Mesenchymal stem cell (in vitro differentiated cells and primary cell): ENCODE measurements at regions not wholly inside any gene's neighbourhood (a gene's known extent, or its start where the extent isn't known, plus 50 kb on each side); places are given as distances from the start of the nearest gene placed in this dataset.

ENCODE experiments used
- DNase-seq: peaks from one replicate; pipeline ENCODE4 v3.0.0-alpha.2; 2013
- H2AFZ ChIP-seq: one replicate; pipeline ENCODE4 v1.6.1; 2013; ENCODE audit warnings: low read depth, mild to moderate bottlenecking, control low read depth, inconsistent platforms, low read length, moderate library complexity
- H2AK5ac ChIP-seq: 2 replicates; pipeline ENCODE4 v1.6.1; 2013; ENCODE audit warnings: low read length, moderate library complexity, mild to moderate bottlenecking, inconsistent platforms; ENCODE audit not compliant: severe bottlenecking
- H2BK120ac ChIP-seq: one replicate; pipeline ENCODE4 v1.6.1; 2013; ENCODE audit warnings: low read depth, mild to moderate bottlenecking, inconsistent platforms, low read length, moderate library complexity
- H2BK12ac ChIP-seq, 2 experiments: one replicate each; pipeline ENCODE4 v1.6.1; 2013; ENCODE audit warnings: inconsistent platforms in 2 of 2, low read length in 2 of 2, mild to moderate bottlenecking in 2 of 2, moderate library complexity in 2 of 2, control low read depth in 1 of 2
- H2BK15ac ChIP-seq: one replicate; pipeline ENCODE4 v1.6.1; 2013; ENCODE audit warnings: mild to moderate bottlenecking, low read depth, inconsistent platforms; ENCODE audit not compliant: poor library complexity, severe bottlenecking
- H2BK5ac ChIP-seq: 2 replicates; pipeline ENCODE4 v1.6.1; 2013; ENCODE audit warnings: low read depth, mild to moderate bottlenecking, low read length, control low read depth, inconsistent platforms; ENCODE audit not compliant: poor library complexity, severe bottlenecking
- H3K14ac ChIP-seq, 2 experiments: one replicate each; pipeline ENCODE4 v1.6.1; 2013; ENCODE audit warnings: inconsistent platforms in 2 of 2, low read length in 2 of 2, control low read depth in 1 of 2, mild to moderate bottlenecking in 1 of 2, moderate library complexity in 1 of 2
- H3K18ac ChIP-seq, 2 experiments: one replicate each; pipeline ENCODE4 v1.6.1; 2013; ENCODE audit warnings: inconsistent platforms in 2 of 2, low read length in 2 of 2, control low read depth in 1 of 2, low read depth in 1 of 2, mild to moderate bottlenecking in 1 of 2
- H3K23ac ChIP-seq, 2 experiments: one replicate each; pipeline ENCODE4 v1.6.1; 2013; ENCODE audit warnings: inconsistent platforms in 2 of 2, low read length in 2 of 2, mild to moderate bottlenecking in 2 of 2, moderate library complexity in 2 of 2, control low read depth in 1 of 2
- H3K27ac ChIP-seq: 2 replicates; pipeline ENCODE4 v1.5.1; 2013; ENCODE audit warnings: mild to moderate bottlenecking, moderate library complexity, low read length, control low read depth, inconsistent platforms; ENCODE audit not compliant: poor library complexity, severe bottlenecking
- H3K27me3 ChIP-seq, 2 experiments: 2 replicates each; pipeline versions ENCODE4 v1.6.1 to v1.7.0; 2013; ENCODE audit warnings: low read length in 2 of 2, mild to moderate bottlenecking in 2 of 2, moderate library complexity in 2 of 2, control low read depth in 1 of 2, inconsistent platforms in 1 of 2; ENCODE audit not compliant: control insufficient read depth in 1 of 2, insufficient read depth in 1 of 2
- H3K36me3 ChIP-seq, 2 experiments: 2 replicates each; pipeline versions ENCODE4 v1.6.1 to v1.7.0; 2013; ENCODE audit warnings: low read length in 2 of 2, control low read depth in 1 of 2, inconsistent platforms in 1 of 2, low read depth in 1 of 2, mild to moderate bottlenecking in 1 of 2; ENCODE audit not compliant: insufficient read depth in 2 of 2, control insufficient read depth in 1 of 2
- H3K4ac ChIP-seq, 2 experiments: one replicate each; pipeline ENCODE4 v1.6.1; 2013; ENCODE audit warnings: inconsistent platforms in 2 of 2, low read length in 2 of 2, mild to moderate bottlenecking in 2 of 2, moderate library complexity in 2 of 2, control low read depth in 1 of 2, low read depth in 1 of 2
- H3K4me1 ChIP-seq: 2 replicates; pipeline ENCODE4 v1.6.1; 2013; ENCODE audit warnings: low read depth, low read length, control low read depth; ENCODE audit not compliant: control insufficient read depth, insufficient read depth
- H3K4me2 ChIP-seq: 2 replicates; pipeline ENCODE4 v1.6.1; 2013; ENCODE audit warnings: low read length, mild to moderate bottlenecking, inconsistent platforms; ENCODE audit not compliant: poor library complexity, severe bottlenecking
- H3K4me3 ChIP-seq, 2 experiments: 2 replicates each; pipeline versions ENCODE4 v1.5.1 to v1.7.0; 2013; ENCODE audit warnings: low read length in 2 of 2, mild to moderate bottlenecking in 2 of 2, control low read depth in 1 of 2, low read depth in 1 of 2; ENCODE audit not compliant: insufficient read depth in 1 of 2
- H3K79me1 ChIP-seq: replicated peaks from 2 replicates; pipeline ENCODE4 v1.6.1; 2013; ENCODE audit warnings: mild to moderate bottlenecking, control low read depth, low read length, inconsistent platforms; ENCODE audit not compliant: poor library complexity, severe bottlenecking
- H3K9ac ChIP-seq: 2 replicates; pipeline ENCODE4 v1.7.0; 2013; ENCODE audit warnings: mild to moderate bottlenecking, low read length, moderate library complexity
- H3K9me3 ChIP-seq: 2 replicates; pipeline ENCODE4 v1.7.0; 2013; ENCODE audit warnings: mild to moderate bottlenecking, low read length; ENCODE audit not compliant: control insufficient read depth
- H4K8ac ChIP-seq: one replicate; pipeline ENCODE4 v1.6.1; 2013; ENCODE audit warnings: inconsistent platforms, mild to moderate bottlenecking, low read length, moderate library complexity
- H4K91ac ChIP-seq: one replicate; pipeline ENCODE4 v1.6.1; 2013; ENCODE audit warnings: mild to moderate bottlenecking, low read length, inconsistent platforms
- WGBS: methylation state at CpG from one replicate; pipeline ENCODE4 v1.1.7; 2013; ENCODE audit warnings: mixed read lengths; 5-methylcytosine and 5-hydroxymethylcytosine counted together

DNA sequence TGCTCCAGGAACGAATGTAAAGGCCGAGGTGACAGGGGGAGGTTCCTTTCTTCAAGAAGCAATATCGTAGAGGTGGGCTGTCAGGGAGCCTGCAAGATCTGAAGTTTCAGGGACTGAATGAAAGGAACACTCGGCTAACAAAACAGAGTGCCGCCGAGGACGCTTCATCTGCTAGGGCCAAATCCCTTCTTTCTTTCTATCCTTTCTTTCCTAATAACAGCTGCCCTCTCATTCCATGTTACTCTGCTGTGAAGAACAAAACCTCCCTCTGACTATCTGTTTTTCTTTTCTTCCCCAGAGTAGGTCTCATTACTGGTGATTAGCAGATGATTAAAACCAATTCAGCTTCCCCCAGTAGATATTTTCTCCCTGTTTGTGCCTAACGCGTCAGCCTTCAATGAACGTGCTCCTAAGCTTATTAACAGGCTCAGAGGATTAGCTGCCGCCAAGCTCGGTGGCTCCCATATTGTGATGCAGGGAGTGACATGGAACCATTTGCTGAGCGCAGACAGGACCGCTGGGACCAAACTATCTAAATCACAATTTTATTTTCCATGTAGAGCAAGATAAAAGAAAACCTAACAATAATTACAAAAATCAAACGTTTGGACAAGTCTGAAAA is 414.6 kb downstream of the TMEM182 start:
- Histone ChIP-seq H3K27ac (no peak overlapping the region), H2AK5ac (no peak overlapping the region), H4K91ac (no peak overlapping the region), H4K8ac (no peak overlapping the region), H2AFZ (no peak overlapping the region), H2BK15ac (no peak overlapping the region), H3K9me3 (no peaks in the 10 kb centered on the region), H2BK12ac (no peak overlapping the region), H3K4me3 (no peak overlapping the region), H3K36me3 (no peaks in the 10 kb centered on the region), H3K79me1 (no peaks in the 10 kb centered on the region), H3K9ac (no peak overlapping the region), H3K14ac (no peak overlapping the region), H3K4ac (no peak overlapping the region), H3K27me3 (no peaks in the 10 kb centered on the region), H3K4me1 (peaks cover 2% of the 10 kb centered on the region), H3K23ac (no peak overlapping the region), H3K4me2 (no peak overlapping the region), H2BK120ac (no peak overlapping the region), H3K18ac (no peak overlapping the region), H2BK5ac (no peak overlapping the region)
- WGBS: 81% methylated on average over 15 of the region's 15 CpGs
- DNase-seq: no peak

DNA sequence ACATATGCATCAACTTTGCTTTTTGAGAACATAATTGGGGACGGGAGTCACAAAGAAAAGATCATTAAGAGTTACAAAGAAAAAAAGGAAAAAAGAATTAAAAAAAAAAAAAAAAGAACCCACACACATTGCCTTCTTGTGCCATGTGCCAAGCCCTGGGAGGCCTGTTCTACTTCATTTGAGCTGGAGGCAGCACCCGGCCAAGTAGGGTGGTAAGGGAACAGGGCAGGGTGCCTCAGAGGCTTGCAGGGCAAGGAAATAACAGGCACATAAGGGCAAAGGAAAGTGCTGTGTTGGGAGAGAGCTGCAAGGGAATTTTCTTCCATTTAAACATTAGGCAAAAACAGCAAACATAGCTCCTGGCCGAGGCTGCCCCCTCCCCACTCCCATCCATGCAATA is 418.0 kb downstream of the TMEM182 start:
- Histone ChIP-seq H2BK120ac (no peak overlapping the region), H3K9ac (no peak overlapping the region), H2BK5ac (no peak overlapping the region), H3K4me3 (no peak overlapping the region), H4K8ac (no peak overlapping the region), H3K23ac (no peak overlapping the region), H3K27ac (no peak overlapping the region), H3K14ac (no peak overlapping the region), H4K91ac (no peak overlapping the region), H3K79me1 (no peaks in the 10 kb centered on the region), H2BK12ac (no peak overlapping the region), H3K4ac (no peak overlapping the region), H3K4me2 (no peak overlapping the region), H3K18ac (no peak overlapping the region), H2BK15ac (no peak overlapping the region), H2AK5ac (no peak overlapping the region), H2AFZ (no peak overlapping the region), H3K27me3 (no peaks in the 10 kb centered on the region), H3K4me1 (no peaks in the 10 kb centered on the region), H3K9me3 (no peaks in the 10 kb centered on the region), H3K36me3 (no peaks in the 10 kb centered on the region)
- 59% methylated on average over 2 of the region's 3 CpGs for WGBS
- DNase-seq: no peak

DNA sequence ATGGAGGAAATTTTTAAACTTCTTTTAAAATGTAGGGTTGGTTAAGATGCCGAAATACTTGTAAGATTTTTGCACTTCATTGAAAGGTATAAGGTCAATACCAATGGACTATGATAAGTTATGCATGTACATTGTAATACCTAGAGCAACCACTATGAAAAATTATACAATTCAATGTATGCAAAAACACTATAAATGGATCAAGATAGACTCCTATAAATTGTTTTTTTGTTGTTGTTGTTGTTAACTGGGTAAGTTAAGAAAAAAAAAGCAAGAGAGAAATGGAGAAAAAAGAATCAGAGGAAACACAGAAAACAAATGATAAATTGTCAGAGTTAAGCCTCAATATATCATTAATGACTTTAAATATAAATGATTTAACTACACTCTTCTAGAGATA is 421.2 kb downstream of the TMEM182 start:
- H2AFZ ChIP-seq: no peak overlapping the region
- no peak overlapping the region for H3K18ac ChIP-seq
- no peak overlapping the region for H3K4me2 ChIP-seq
- H4K8ac ChIP-seq: no peak overlapping the region
- no peak overlapping the region for H4K91ac ChIP-seq
- H3K9me3 ChIP-seq: no peaks in the 10 kb centered on the region
- H3K36me3 ChIP-seq: no peaks in the 10 kb centered on the region
- H2AK5ac ChIP-seq: no peak overlapping the region
- no peak overlapping the region for H2BK5ac ChIP-seq
- no peak overlapping the region for H2BK12ac ChIP-seq
- no peaks in the 10 kb centered on the region for H3K4me1 ChIP-seq
- no peak overlapping the region for H2BK120ac ChIP-seq
- no peaks in the 10 kb centered on the region for H3K79me1 ChIP-seq
- H3K9ac ChIP-seq: no peak overlapping the region
- H3K4me3 ChIP-seq: no peak overlapping the region
- no peak overlapping the region for H3K27ac ChIP-seq
- 80% methylated on average over 1 of the region's 1 CpG for WGBS
- H3K4ac ChIP-seq: no peak overlapping the region
- no peak overlapping the region for H3K14ac ChIP-seq
- H3K27me3 ChIP-seq: no peaks in the 10 kb centered on the region
- DNase-seq: no peak
- H2BK15ac ChIP-seq: no peak overlapping the region
- H3K23ac ChIP-seq: no peak overlapping the region

DNA sequence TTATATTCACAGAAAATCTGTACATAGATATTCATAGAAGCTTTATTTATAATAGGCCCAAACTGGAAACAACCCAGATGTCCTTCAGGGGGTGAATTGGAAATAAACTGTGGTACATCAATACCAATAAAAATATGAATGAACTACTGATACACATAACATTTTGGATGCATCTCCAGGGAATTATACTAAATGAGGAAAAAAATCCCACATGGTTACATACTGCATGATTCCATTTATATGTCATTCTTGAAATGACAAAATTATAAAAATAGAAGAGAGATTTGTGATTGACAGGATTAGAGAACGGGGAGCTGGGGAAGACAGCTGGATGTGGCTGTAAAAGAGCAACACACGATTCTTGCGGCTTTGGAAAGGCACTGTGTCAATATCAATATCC is 435.0 kb downstream of the TMEM182 start:
- no peak overlapping the region for H2BK5ac ChIP-seq
- H3K27me3 ChIP-seq: no peaks in the 10 kb centered on the region
- H3K23ac ChIP-seq: no peak overlapping the region
- no peak for DNase-seq
- H3K27ac ChIP-seq: no peak overlapping the region
- peaks cover 3% of the 10 kb centered on the region for H3K9me3 ChIP-seq
- no peak overlapping the region for H3K4me2 ChIP-seq
- no peak overlapping the region for H4K8ac ChIP-seq
- 70% methylated on average over 1 of the region's 3 CpGs for WGBS
- H3K14ac ChIP-seq: no peak overlapping the region
- H3K9ac ChIP-seq: no peak overlapping the region
- H2BK15ac ChIP-seq: no peak overlapping the region
- H2AK5ac ChIP-seq: no peak overlapping the region
- H4K91ac ChIP-seq: no peak overlapping the region
- no peaks in the 10 kb centered on the region for H3K79me1 ChIP-seq
- no peak overlapping the region for H2AFZ ChIP-seq
- H3K18ac ChIP-seq: no peak overlapping the region
- H2BK12ac ChIP-seq: no peak overlapping the region
- no peak overlapping the region for H3K4ac ChIP-seq
- H2BK120ac ChIP-seq: no peak overlapping the region
- H3K4me3 ChIP-seq: no peak overlapping the region
- no peaks in the 10 kb centered on the region for H3K4me1 ChIP-seq
- H3K36me3 ChIP-seq: no peaks in the 10 kb centered on the region
